ENCODE measurements at regions not wholly inside any gene's neighbourhood (a gene's known extent, or its start where the extent isn't known, plus 50 kb on each side); places are given as distances from the start of the nearest gene placed in this dataset.
"Not testable (repeated sequence)": the region's sequence is repeated elsewhere in the genome, so short reads cannot be mapped to it uniquely, and the experiment has no call there.

DNA sequence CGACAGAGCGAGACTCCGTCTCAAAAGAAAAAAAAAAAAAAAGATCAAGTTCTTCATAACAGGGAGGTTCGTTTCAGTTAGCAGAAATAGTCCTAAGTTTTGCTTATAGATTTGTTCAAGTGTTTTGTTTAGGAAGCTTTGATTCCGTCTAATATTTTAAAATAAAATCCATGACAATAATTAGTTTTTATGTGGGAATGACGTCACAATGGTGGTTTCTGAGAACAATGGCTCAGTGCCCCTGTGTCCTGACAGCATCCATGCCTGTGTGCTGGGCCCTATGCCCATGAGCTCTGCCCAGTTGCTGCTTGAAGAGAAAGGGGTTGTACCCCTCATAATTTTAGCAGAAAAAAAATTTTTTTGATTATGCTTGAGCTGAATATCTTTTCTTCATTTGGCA, 134.0 kb downstream of the SST start:
- DNase-seq: no peak

DNA sequence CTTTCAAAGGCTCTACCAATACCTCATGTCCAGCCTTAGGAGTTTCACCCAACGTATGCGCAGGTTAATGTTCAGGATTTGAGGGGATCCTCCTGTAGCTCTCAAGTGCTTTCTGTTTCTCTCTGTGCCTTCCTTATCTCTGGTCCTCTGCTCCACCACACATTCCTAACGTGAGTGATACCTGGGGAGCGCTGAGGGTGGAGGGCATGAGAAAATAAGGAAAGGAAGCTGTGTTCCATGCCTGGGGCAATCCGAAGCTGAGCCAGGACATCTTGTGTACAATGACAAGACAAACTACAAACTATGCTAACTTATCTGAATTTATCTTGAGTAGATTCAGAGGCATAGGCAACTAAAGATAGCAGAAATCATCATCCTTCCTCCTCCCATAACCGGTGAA, 136.4 kb downstream of the SST start:
- no peak for DNase-seq

- DNase-seq: no peak
Measured at GRCh38 chr3:187531831-187532230, 138.4 kb downstream of the SST start.

DNA sequence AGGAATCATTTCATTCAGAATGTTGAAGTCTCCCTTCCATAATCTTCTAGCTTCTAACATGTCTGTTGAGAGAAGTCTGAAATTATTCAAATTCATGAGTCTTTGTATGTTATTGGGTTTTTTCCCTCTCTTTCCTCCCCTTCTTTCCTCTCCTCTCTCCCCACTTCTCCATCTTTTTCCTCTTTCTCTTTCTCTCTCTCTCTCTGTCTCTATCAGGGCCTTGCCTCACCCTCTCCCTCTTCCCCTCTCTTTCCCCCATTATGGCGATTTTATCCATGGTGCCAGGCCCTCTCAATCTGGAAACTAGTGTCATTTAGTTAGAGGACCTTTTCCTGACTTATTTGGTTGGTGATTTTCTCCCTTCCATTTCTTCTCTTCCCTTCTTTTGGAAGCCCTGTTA, 147.3 kb downstream of the SST start:
- DNase-seq: no peak

DNA sequence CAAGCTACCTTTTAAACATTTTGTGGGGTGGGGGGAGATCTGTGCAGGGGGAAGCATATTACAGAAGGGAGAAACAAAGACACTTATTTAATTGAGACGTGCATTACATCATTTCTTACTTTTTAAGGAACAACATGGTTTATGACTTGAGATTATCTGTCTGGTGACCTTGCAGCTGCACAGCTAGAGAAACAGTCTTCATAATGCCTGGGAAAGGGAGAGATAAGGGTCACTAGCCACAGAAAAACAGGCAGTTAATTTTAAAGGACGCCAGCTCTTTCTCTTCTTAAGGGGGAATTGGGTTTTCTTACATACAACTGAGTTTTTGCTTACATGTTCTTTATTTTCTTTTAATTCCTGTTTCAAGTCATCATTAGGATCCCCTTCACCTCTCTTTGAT, 147.9 kb downstream of the SST start:
- DNase-seq: no peak

DNA sequence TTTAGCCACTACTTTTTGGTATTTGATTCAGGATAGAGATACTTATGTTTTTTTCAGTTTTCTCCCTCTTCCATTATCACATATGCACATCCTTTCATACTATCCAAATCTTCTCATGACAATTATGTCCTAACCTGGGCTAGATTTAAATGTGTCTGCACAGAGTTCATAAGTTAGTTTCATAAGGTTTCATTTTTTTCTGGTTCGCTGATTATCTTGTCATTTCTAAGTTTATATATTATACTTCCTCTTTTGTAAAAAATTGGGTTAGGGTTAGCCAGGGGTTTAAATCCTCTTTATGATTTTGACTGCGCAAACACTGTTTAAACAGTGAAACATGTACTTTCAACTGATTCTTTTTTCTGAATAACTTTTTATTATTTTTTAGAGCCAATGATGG, 148.6 kb downstream of the SST start:
- DNase-seq: no peak

DNA sequence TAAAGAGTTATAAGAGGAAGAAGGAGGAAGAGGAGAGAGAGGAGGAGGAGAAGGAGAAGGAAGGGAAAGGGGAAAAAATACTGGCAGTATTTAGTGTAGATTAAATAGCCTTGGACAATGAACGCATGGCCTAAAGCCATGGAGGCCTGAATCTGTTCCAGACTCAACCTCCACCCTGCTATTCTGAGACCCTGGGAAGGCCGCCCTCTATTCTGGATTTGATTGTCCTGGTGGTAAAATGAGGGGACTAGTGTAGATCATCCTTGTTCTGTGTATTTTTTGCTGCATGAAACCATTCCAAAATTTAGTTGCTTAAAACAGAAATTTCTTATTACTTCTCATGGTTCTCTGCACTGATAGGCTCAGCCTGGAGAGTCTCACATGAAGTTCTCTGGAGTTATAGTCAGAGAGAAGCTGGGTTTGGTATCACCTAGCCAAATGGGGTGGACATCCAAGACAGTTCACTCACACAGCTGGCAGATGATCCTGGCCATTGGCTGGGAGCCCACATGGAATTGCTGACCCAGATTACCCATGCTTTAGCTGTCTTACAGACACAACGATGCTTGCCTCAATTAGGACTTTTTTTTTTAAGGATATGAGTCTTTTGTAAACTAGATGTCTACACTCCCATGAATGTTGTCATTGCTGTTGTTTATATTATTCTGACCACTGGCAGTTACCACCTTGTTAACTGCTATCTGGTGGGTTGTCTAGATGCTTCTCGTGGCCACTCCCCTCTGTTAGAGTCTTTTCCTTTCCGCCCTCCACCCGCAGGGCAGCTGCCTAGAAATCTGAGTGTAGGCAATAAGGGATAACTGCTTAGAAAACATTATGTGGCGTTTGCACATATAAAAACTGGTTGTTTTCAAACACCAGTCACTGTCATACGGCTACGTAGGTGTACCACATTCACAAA, 149.9 kb downstream of the SST start:
- DNase-seq: no peak

DNA sequence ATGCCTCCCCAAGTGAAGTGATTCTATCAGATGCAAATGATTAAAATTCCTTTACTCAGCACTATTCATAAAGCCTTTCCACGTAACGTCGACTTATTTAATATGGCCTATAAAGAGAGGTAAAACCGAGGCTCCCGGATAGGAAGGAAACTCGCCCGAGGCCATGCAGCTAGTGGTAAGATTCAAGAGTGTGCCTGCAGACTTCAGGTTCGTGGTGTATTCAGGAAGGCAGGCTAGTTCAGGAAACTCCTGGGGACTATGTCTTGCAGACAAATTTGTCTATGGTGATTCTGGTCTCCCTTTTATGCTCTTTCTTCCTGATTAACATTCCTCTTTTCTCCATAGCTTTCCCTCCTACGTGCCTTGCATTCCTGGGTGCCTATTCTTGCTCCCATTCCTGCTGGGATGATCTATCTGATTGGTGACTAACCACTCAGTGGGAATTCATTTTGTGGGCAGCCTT, 150.7 kb downstream of the SST start:
- DNase-seq: no peak

- DNase-seq: no peak
Measured at GRCh38 chr3:187518616-187519015, 150.4 kb downstream of the RTP4 start.

DNA sequence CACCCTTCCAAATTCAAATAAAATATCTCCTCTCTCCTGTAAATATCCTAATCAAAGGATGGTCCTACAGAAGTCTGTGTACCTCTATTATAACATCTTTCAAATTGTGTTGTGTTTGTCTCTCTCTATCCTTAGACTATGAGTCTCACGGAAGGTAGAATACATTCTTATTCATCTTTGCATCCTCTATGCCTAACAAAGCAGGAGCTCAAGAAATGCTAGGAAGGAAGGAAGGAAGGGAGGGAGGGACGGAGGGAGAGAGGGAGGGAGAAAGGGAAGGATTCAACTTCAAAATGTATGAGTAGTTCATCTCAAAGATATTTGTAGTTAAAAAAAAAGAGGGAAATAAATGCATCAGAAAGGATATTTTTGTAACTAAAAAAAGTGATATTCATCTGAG, 150.0 kb downstream of the RTP4 start:
- DNase-seq: no peak

GRCh38 chr3:187516446-187517185, 148.4 kb downstream of the RTP4 start:
- no peak for DNase-seq

DNA sequence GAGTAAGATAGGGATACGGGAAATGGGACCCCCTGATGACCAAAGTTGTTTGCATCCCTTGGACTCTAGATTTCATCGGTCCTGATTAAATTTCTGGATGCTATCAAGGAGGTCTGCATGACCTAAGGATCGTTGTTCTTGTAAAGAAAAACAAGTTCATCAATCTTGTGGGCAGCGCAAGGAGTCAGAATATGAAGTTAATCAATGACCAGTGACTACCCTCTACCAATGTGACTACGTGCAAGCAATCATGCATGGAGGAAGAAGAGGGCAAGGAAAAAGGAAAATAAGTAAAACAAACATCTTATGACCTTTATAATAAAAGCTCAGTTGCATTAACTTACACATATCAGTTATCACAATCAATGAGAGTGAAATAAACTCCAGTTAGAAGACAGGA, 139.7 kb downstream of the RTP4 start:
- no peak for DNase-seq

- no peak for DNase-seq
Measured at GRCh38 chr3:187507266-187507665, 139.1 kb downstream of the RTP4 start.

DNA sequence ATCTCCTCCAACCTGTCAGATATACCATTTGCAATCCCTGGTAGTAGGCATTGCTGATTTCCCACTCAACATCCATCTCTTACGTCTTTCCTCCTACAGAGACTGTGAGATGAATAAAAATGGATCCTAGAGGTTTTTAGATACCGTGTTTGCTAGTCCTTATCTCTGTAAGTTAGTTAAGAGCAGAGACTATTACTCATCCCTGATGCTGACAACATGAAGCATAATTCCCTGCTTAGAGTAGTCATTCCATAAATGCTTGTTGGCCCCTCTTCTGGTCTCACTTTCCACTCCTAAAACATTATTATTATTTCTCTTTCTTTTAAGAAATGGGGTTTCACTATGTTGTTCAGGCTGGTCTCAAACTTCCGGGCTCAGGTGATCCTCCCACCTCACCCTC, 136.2 kb downstream of the RTP4 start:
- no peak for DNase-seq

DNA sequence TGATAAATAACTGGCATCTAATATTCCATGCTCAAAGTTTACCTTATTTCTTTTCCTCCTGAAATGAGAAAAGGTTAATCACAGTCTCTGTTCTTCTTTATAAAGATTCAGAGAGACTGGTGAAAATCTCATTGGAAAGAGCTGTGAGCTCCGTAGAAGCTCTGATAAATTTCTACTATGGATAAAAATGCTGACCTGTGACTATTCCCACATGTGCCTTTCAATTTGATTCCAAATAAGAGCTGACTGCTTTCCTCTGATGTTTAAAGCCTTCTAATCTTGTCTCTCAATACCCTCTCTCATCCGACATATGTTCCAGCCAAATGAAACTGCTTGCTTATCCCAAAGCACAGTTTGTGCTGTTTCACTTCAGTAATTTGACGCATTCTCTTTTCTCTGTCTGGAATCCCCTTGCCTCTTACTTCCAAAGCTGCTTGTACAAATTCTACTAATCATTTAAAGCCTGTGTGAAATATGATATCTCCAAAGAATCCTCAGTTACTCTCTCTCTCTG, 130.1 kb downstream of the RTP4 start:
- DNase-seq: no peak

DNA sequence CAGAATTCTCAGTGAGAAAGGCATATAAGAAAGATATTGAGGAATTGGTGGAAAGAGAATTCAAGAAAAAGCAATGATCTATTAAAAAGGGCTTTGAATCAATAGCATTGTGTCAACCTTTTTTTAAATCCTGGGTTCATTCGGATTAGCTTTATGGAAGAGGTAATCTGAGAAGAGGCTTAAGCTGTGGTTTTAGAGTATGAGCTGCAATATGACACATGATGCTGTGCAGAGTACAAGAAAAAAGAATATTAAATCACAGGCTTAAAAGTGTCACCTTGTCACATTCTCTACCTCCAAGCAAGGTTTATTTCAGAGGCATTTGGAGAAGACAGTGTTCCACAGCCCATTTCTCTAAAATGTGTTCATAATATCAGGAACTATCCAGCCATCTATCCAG, 128.9 kb downstream of the RTP4 start:
- DNase-seq: no peak

DNA sequence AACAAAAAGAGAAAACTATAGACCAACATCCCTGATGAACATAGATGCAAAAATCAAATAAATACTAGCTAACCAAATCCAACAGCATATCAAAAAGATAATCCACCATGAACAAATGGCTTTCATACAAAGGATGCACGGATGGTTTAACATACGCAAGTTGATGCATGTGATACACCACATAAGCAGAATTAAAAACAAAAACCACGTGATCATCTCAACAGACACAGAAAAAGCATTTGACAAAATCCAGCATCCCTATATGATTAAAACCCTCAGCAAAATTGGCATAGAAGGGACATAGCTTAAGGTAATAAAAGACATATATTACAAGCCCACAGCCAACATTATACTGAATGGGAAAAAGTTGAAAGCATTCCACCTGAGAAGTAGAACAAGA, 125.9 kb downstream of the RTP4 start:
- DNase-seq: not testable (repeated sequence)

- DNase-seq: no peak
Measured at GRCh38 chr3:187491371-187491770, 123.2 kb downstream of the RTP4 start.

DNA sequence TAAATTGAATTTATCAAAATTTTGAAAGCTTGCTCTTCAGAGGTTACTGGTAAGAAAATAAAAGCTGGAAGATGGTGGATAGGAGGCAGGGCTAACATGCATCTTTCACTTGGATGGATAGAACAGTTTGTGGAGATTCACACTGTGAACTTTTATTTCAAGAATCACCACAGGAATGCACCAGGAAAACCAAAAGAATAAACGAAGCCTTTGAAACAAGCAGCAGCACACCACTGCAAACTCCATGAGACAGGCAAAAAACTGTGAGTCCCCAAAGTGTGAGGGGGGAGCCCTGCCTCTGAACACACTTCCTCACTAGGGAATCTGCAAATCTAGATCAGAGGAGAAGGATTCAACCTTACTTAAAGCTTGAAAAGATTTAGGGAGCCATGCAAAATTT, 122.2 kb downstream of the RTP4 start:
- no peak for DNase-seq

- no peak for DNase-seq
Measured at GRCh38 chr3:187484547-187485295, 116.5 kb downstream of the RTP4 start.

DNA sequence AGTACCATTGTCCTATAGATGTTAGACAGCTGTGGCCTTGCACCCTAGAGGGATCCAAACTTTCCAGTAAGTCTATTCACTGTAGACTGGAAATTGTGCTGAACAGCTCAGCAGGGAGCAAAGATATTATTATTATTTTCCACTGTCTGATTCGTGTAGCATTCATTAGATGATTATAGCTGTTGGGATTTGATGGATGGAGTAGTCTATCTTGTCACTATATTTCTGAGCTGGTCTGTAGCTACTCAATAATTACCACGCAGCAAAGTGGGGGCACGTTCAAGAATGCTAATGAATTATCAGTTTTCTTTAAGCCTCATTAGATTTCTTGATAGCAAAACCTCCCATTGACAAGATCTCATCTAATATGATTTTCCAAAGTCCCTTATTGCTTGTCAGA, 113.2 kb downstream of the RTP4 start:
- no peak for DNase-seq

GRCh38 chr3:187475613-187476012, 107.4 kb downstream of the RTP4 start:
- DNase-seq: not testable (repeated sequence)

All from inflammatory macrophage (primary cell).